Endothelial cell of umbilical vein (primary cell): ENCODE measurements at regions not wholly inside any gene's neighbourhood (a gene's known extent, or its start where the extent isn't known, plus 50 kb on each side); places are given as distances from the start of the nearest gene placed in this dataset.

ENCODE experiments used
- BruUV-seq: library from RNA; stranded (reverse); fragments of 400-500 nt; replicated peaks from 2 replicates; lab custom pipeline; 2021; lab: Mats Ljungman, UMichigan
- CTCF ChIA-PET: fragments of 300-600, 350-600 bp; sonication (Branson Sonifier 250); formaldehyde crosslinking; loops from one replicate; lab custom pipeline; 2021; ENCODE audit warnings: antibody characterized with exemption, inconsistent platforms; lab: Charles Lee
- POLR2A ChIA-PET: fragments of 300-600, 350-600 bp; sonication (Branson Sonifier 250); formaldehyde crosslinking; loops from one replicate; lab custom pipeline; 2021; ENCODE audit warnings: antibody characterized with exemption, inconsistent platforms; lab: Charles Lee
- DNase-seq: peaks from one replicate; pipeline ENCODE4 v3.0.0-alpha.2; 2011; ENCODE audit warnings: low read depth, low spot score
- FAIRE-seq: peaks from 2 replicates; lab custom pipeline; 2011; peaks lifted over from hg19 to GRCh38; lab: Jason Lieb, UNC
- H2AFZ ChIP-seq: 2 replicates; pipeline ENCODE4 v1.6.0; 2012; ENCODE audit warnings: low read depth, low read length, control low read depth, inconsistent platforms
- H3K27ac ChIP-seq: 2 replicates; pipeline ENCODE4 v1.5.1; 2011; ENCODE audit warnings: low read depth, mild to moderate bottlenecking, control low read depth, low read length, moderate library complexity; ENCODE audit not compliant: insufficient read depth
- H3K27me3 ChIP-seq, 2 experiments: 2 replicates each; pipeline versions ENCODE4 v1.6.0 to v1.6.1; 2011; ENCODE audit warnings: low read length in 2 of 2, mixed read lengths in 1 of 2; ENCODE audit not compliant: control insufficient read depth in 2 of 2, insufficient read depth in 2 of 2
- H3K36me3 ChIP-seq, 2 experiments: 2 replicates in 1 of 2; 3 replicates in 1 of 2; pipeline ENCODE4 v1.5.1; 2011; ENCODE audit warnings: low read length in 2 of 2, mild to moderate bottlenecking in 1 of 2, moderate library complexity in 1 of 2; ENCODE audit not compliant: control insufficient read depth in 2 of 2, insufficient read depth in 2 of 2; ENCODE audit errors: extremely low read depth in 1 of 2
- H3K4me1 ChIP-seq: 3 replicates; pipeline ENCODE4 v1.5.1; 2011; ENCODE audit warnings: mild to moderate bottlenecking, low read length; ENCODE audit not compliant: control insufficient read depth, insufficient read depth; ENCODE audit errors: extremely low read depth
- H3K4me2 ChIP-seq: 2 replicates; pipeline ENCODE4 v1.6.1; 2011; ENCODE audit warnings: low read length, control low read depth, mixed read lengths; ENCODE audit not compliant: insufficient read depth
- H3K4me3 ChIP-seq, 3 experiments: fragments of 200-600 bp in 1 of 3; sonication (generic), shearing (Covaris generic) in 1 of 3; replicated peaks in 1 of 3; 2 replicates each; pipeline ENCODE4 v1.5.1; 2011 to 2016; ENCODE audit warnings: control low read depth in 3 of 3, low read length in 3 of 3, mild to moderate bottlenecking in 2 of 3, inconsistent platforms in 1 of 3, low read depth in 1 of 3, moderate library complexity in 1 of 3; ENCODE audit not compliant: insufficient read depth in 1 of 3
- H3K79me2 ChIP-seq: 2 replicates; pipeline ENCODE4 v1.6.0; 2012; ENCODE audit warnings: low read length, inconsistent platforms; ENCODE audit not compliant: control insufficient read depth, insufficient read depth
- H3K9ac ChIP-seq: replicated peaks from 2 replicates; pipeline ENCODE3; 2011; ENCODE audit warnings: low read length, control low read depth; ENCODE audit not compliant: insufficient read depth; ENCODE audit errors: extremely low read depth
- H3K9me1 ChIP-seq: replicated peaks from 3 replicates; pipeline ENCODE4 v1.6.0; 2011; ENCODE audit warnings: mild to moderate bottlenecking, low read length; ENCODE audit not compliant: control insufficient read depth, insufficient read depth; ENCODE audit errors: extremely low read depth
- H3K9me3 ChIP-seq: replicated peaks from 2 replicates; pipeline ENCODE4 v1.5.1; 2012; ENCODE audit warnings: low read length, inconsistent platforms; ENCODE audit not compliant: control insufficient read depth, insufficient read depth
- H4K20me1 ChIP-seq: replicated peaks from 2 replicates; pipeline ENCODE3; 2011; ENCODE audit warnings: mild to moderate bottlenecking, low read length; ENCODE audit not compliant: control insufficient read depth, insufficient read depth; ENCODE audit errors: extremely low read depth
- CTCF ChIP-seq, 2 donors: IDR thresholded peaks; 1 replicate in 1 of 2; 2 replicates in 1 of 2; pipeline ENCODE4 v1.5.1; 2011; ENCODE audit warnings: low read length in 2 of 2, mild to moderate bottlenecking in 2 of 2, moderate library complexity in 2 of 2, control low read depth in 1 of 2, inconsistent platforms in 1 of 2, low read depth in 1 of 2; ENCODE audit not compliant: insufficient read depth in 1 of 2; ENCODE audit errors: extremely low read depth in 1 of 2
- FOS ChIP-seq: IDR thresholded peaks from 2 replicates; pipeline ENCODE4 v1.6.1; 2011; ENCODE audit warnings: mild to moderate bottlenecking, low read length, moderate library complexity, borderline replicate concordance; ENCODE audit not compliant: insufficient read depth
- GATA2 ChIP-seq: IDR thresholded peaks from 2 replicates; pipeline ENCODE4 v1.7.0; 2011; ENCODE audit warnings: low read depth, mild to moderate bottlenecking, moderate library complexity, mixed read lengths, low read length; ENCODE audit not compliant: insufficient read length, insufficient read depth
- POLR2A ChIP-seq: IDR thresholded peaks from 2 replicates; pipeline ENCODE4 v1.6.1; 2012; ENCODE audit warnings: low read depth, mild to moderate bottlenecking, control low read depth, low read length
- dilution Hi-C: fragments of 300-500 bp; cut with MboI; formaldehyde crosslinking; loops from one replicate; pipeline ENCODE4 v1.15.0; 2019; ENCODE audit warnings: low sequenced_read_pairs; ENCODE audit not compliant: extremely low pct_ligation_motif_present
- intact Hi-C: fragments of 100-400 bp; cut with micrococcal nuclease; formaldehyde crosslinking; loops from one replicate; pipeline ENCODE4 v1.10.0; 2022

DNA sequence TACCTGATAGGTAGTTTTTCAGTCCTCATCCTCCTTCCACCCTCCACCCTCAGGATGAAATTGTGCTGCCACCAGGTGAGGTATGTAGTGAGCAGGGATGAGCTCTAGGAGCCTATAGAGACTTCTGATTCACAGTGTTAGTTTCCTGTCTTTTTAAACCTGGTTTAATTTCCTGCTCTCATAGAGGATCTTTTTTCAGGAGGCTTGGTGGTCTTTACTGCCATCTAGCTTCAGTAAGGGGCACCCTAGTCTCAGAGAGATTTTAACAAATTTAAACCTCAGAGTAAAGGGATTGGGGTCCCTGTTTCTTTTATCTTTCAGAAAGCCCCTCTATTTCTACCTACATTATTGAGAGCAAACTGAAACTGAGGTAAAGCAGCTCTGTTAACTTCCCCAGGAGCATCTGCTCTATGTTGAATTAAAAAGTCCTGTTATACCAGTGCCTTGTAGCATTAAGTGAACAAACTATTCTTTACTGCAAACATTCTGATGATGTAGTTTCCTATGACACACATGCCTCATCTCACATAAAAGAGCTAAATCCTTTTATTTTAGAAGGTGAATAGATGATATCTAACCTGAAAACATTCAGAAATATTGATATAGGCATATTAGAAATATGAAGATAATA, 172.2 kb upstream of the DDHD1 start:
- DNase-seq: no peak

More for the DNA sequence above, 172.2 kb upstream of the DDHD1 start:
- no peak overlapping the region for H2AFZ ChIP-seq
- peak; percentile 64 for FAIRE-seq
- no peaks in the 10 kb centered on the region for H3K36me3 ChIP-seq
- H3K27ac ChIP-seq: no peak overlapping the region
- H3K79me2 ChIP-seq: no peaks in the 10 kb centered on the region
- H3K4me3 ChIP-seq: no peak overlapping the region
- dilution Hi-C loops (no loop called here), intact Hi-C loops (no loop called here)
- ChIA-PET POLR2A (interaction anchor here (0.6 kb wide), 1 partner anchor 376 kb away, joined by 5 read pairs; no protein-coding TSS in a partner anchor), CTCF (interaction anchor here (0.9 to 2.5 kb wide), 12 partner anchors 9 to 1023 kb away, joined by 3 to 21 read pairs (median 6); no protein-coding TSS in a partner anchor)
- H3K9ac ChIP-seq: no peak overlapping the region
- no peaks in the 10 kb centered on the region for H4K20me1 ChIP-seq
- peak in 1 of 2 donors; percentile 20 for TF ChIP-seq CTCF (IDR thresholded peaks at IDR 0.05; ENCODE audit: extremely low read depth in 1 of 2, insufficient read depth in 1 of 2, low read depth in 1 of 2, low read length in 2 of 2)
- no peak for TF ChIP-seq POLR2A
- TF ChIP-seq GATA2: no peak
- TF ChIP-seq FOS: no peak
- no TSS peak for BruUV-seq
- H3K9me1 ChIP-seq: no peaks in the 10 kb centered on the region
- H3K4me2 ChIP-seq: no peak overlapping the region
- no peaks in the 10 kb centered on the region for H3K9me3 ChIP-seq
- peaks cover 2 to 8% of the 10 kb centered on the region in 2 experiments for H3K27me3 ChIP-seq
- peaks cover 2% of the 10 kb centered on the region for H3K4me1 ChIP-seq
